Activated T-helper 2 cell treated with anti-CD3 and anti-CD28 coated beads, Interferon-gamma antibody, Interleukin-2, Interleukin-4, amounts not matched to agents 10 μg/mL and 5 μg/mL and 100 μg/mL, durations not matched to agents 14 hours and 24 hours and 36 hours (primary cell): ENCODE measurements at regions not wholly inside any gene's neighbourhood (a gene's known extent, or its start where the extent isn't known, plus 50 kb on each side); places are given as distances from the start of the nearest gene placed in this dataset.

Experiments
- DNase-seq: peaks from one replicate; pipeline ENCODE4 v3.0.0; 2021; ENCODE audit warnings: low spot score
- H3K27ac Mint-ChIP-seq: one replicate; pipeline ENCODE4 v1.8.0; 2021; ENCODE audit warnings: mixed read lengths
- H3K27me3 Mint-ChIP-seq: one replicate; pipeline ENCODE4 v1.8.0; 2021; ENCODE audit warnings: low read depth, mixed read lengths
- H3K36me3 Mint-ChIP-seq: one replicate; pipeline ENCODE4 v1.8.0; 2021; ENCODE audit warnings: low read depth, mixed read lengths
- H3K4me1 Mint-ChIP-seq: one replicate; pipeline ENCODE4 v1.8.0; 2021; ENCODE audit warnings: low read depth, mixed read lengths
- H3K4me3 Mint-ChIP-seq: one replicate; pipeline ENCODE4 v1.8.0; 2021; ENCODE audit warnings: low read depth, mild to moderate bottlenecking, moderate library complexity, mixed read lengths
- H3K9me3 Mint-ChIP-seq: one replicate; pipeline ENCODE4 v1.8.0; 2021; ENCODE audit warnings: mixed read lengths
- intact Hi-C: fragments of 100-400 bp; cut with micrococcal nuclease; formaldehyde crosslinking; loops from one replicate; pipeline ENCODE4 v1.15.1; 2023

DNA sequence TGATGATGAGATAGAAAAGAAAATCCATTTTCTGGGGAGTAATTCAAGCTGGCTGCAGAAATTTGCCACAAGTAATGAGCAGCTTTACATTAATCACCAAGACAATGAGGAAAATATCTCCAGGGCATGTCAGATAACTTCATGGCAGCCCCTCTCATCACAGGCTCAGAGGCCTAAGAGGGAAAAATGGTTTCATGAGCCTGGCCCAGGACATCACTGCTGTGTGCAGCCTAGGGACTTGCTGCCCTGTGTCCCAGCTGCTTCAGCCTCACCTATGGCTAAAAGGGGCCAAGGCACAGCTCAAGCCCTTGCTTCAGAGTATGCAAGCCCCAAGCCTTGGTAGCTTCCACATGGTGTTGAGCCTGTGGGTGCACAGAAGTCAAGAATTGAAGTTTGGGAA lies 161.7 kb downstream of the OPA1 start:
- no peaks in the 10 kb centered on the region for H3K36me3 Mint-ChIP-seq

DNA sequence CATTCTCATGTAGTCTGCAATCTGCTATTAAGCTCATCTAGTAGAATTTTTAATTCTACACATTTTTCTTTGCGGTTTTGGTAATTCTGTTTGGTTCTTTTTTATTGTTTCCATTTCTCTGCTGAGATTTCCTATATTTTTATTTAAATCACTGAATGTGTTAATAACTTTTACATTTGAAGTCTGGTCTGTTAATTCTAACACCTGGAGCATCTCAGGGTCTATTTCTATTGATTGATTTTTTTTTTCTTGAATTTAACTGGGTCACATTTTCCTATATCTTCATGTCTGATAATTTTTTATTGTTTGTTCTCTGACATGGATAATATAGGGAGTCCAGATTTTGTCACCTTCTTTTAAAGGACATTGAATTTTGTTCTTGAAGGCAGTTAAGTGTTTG lies 163.5 kb downstream of the OPA1 start:
- no peaks in the 10 kb centered on the region for H3K36me3 Mint-ChIP-seq
- H3K4me3 Mint-ChIP-seq, result no peak overlapping the region
- no peak for DNase-seq
- intact Hi-C loops, result no loop called here
- peaks cover 30% of the 10 kb centered on the region for H3K27me3 Mint-ChIP-seq
- peaks cover 26% of the 10 kb centered on the region for H3K9me3 Mint-ChIP-seq
- H3K27ac Mint-ChIP-seq, result no peak overlapping the region
- peaks cover 3% of the 10 kb centered on the region for H3K4me1 Mint-ChIP-seq

More for the DNA sequence above, 161.7 kb downstream of the OPA1 start:
- H3K4me3 Mint-ChIP-seq, result no peak overlapping the region
- intact Hi-C loops, result no loop called here
- no peak for DNase-seq
- H3K27me3 Mint-ChIP-seq, result peaks cover 33% of the 10 kb centered on the region
- H3K27ac Mint-ChIP-seq, result no peak overlapping the region
- peaks cover 26% of the 10 kb centered on the region for H3K9me3 Mint-ChIP-seq
- peaks cover 3% of the 10 kb centered on the region for H3K4me1 Mint-ChIP-seq

DNA sequence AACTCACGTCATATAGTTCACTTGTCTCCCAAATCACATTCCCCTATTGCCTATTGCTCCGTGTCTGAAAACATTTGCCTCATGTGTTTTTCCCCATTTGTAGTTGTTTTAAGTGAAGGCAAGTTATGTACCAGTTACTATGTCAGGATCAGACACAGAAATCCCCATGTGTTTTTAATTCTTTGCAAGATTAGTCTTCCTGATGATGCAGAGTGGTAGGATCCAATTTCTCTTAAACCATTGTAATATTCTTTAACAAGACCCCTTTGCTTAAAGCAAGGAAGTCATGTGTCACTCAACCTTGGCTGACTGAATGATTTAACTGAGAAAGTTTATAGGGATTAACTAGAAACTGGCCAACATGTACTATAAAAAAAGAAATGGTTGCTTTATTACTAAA lies 164.4 kb downstream of the OPA1 start:
- intact Hi-C loops, result no loop called here
- Mint-ChIP-seq H3K27ac (no peak overlapping the region), H3K9me3 (peaks cover 26% of the 10 kb centered on the region), H3K4me1 (peaks cover 3% of the 10 kb centered on the region), H3K27me3 (peaks cover 24% of the 10 kb centered on the region), H3K36me3 (no peaks in the 10 kb centered on the region), H3K4me3 (no peak overlapping the region)
- no peak for DNase-seq

DNA sequence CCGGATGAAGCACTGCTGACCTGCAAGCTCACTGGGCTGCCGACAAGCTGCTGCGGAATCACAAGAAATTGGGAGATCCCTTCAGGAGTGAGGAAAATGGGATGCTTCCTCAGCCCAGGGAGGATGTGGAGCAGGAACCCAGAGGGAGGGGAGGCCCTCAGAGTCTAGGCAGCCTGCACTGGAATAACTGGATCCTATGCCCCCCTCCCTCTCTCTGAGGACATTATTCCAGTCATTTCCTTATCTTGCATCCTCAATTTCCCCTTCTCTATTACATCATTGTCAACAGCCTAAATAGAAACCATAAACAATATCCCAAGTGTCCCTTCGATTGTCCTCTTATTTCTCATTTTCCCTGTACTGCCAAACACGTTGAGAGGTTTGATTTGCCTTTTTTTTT lies 169.0 kb downstream of the OPA1 start:
- intact Hi-C loops, result no loop called here
- H3K36me3 Mint-ChIP-seq, result no peaks in the 10 kb centered on the region
- H3K27ac Mint-ChIP-seq, result no peak overlapping the region
- peaks cover 14% of the 10 kb centered on the region for H3K9me3 Mint-ChIP-seq
- no peaks in the 10 kb centered on the region for H3K4me1 Mint-ChIP-seq
- H3K4me3 Mint-ChIP-seq, result no peak overlapping the region
- DNase-seq, result no peak
- peaks cover 19% of the 10 kb centered on the region for H3K27me3 Mint-ChIP-seq

DNA sequence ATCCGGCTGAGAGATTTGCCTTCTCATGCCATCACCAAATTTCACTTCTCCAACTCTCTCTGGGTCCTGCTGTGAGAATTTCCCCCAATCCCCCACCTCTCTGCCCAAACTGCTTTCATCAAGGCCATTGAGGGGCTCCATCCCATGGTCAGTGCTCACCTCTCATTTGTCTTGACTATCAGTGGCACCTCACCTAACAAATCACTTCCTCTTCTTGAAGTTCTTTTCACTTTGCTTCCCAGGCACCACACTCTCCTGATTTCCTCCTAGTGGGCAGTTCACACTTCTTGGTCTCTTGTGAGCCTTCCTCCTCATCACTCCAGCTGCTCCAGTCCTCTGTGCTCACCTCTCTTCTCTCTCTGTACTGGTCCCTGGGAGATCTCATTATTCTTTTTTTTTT lies 169.6 kb downstream of the OPA1 start:
- no peaks in the 10 kb centered on the region for H3K36me3 Mint-ChIP-seq
- H3K4me3 Mint-ChIP-seq, result no peak overlapping the region
- no peak for DNase-seq
- peaks cover 9% of the 10 kb centered on the region for H3K9me3 Mint-ChIP-seq
- intact Hi-C loops, result no loop called here
- peaks cover 21% of the 10 kb centered on the region for H3K27me3 Mint-ChIP-seq
- no peak overlapping the region for H3K27ac Mint-ChIP-seq
- H3K4me1 Mint-ChIP-seq, result no peaks in the 10 kb centered on the region

DNA sequence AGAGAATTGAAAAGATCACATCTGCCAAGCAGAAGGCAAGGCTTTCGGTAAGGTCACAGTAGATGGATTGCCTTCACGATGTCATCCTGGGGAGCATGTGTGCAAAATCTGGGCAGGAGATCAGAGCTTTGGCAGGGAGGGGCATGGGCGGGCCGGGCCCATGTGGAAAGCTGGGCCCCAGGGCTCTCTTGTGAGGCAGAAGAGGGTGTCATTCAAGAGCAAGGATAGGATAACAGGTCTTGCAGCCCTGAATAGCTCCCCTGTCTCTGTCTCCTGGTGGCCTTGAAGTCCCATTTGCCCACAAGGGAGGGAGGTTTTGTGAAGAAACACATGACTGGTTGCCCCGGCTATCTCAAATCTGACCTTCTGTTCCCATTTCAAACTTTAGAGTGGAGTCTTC lies 172.0 kb downstream of the OPA1 start:
- H3K27me3 Mint-ChIP-seq, result peaks cover 19% of the 10 kb centered on the region
- no peaks in the 10 kb centered on the region for H3K36me3 Mint-ChIP-seq
- H3K4me1 Mint-ChIP-seq, result no peaks in the 10 kb centered on the region
- no peaks in the 10 kb centered on the region for H3K9me3 Mint-ChIP-seq
- no peak overlapping the region for H3K4me3 Mint-ChIP-seq
- no peak for DNase-seq
- no peak overlapping the region for H3K27ac Mint-ChIP-seq
- intact Hi-C loops, result no loop called here

DNA sequence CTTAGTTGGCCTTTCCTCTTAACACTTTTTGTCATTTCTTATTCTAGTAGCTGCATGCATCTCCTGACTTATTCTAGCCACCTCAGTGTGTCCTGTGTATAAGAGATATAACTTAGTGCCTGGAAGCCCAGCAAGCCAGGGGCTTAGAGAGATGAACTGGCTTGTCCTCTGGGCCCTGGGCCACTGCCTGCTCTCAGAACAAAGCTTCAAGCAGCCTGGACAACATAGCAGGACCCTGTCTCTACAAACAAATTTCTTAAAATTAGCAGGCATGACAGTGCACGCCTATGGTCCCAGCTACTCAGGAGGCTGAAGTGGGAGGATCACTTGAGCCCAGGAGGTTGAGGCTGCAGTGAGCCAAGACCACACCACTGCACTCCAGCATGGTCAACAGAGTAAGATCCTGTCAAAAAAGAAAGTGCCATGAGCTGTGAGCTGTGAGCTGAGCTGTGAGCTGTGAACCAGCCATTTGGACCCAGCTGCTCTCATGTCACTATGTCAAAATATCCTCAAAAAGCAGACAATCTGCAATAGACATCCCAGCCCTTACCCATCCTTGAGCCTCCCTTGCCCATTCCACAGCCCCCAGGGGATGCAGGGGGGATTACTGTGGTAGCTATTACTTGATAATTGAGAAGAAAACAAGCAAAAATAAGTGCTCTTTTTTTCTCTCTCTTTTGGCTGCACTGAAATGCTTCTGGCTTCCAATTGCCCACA lies 174.5 kb downstream of the OPA1 start:
- no peak for DNase-seq
- Mint-ChIP-seq H3K4me1 (no peaks in the 10 kb centered on the region), H3K4me3 (no peak overlapping the region), H3K36me3 (no peaks in the 10 kb centered on the region), H3K9me3 (no peaks in the 10 kb centered on the region), H3K27me3 (peaks cover 19% of the 10 kb centered on the region), H3K27ac (no peak overlapping the region)
- intact Hi-C loops, result no loop called here

DNA sequence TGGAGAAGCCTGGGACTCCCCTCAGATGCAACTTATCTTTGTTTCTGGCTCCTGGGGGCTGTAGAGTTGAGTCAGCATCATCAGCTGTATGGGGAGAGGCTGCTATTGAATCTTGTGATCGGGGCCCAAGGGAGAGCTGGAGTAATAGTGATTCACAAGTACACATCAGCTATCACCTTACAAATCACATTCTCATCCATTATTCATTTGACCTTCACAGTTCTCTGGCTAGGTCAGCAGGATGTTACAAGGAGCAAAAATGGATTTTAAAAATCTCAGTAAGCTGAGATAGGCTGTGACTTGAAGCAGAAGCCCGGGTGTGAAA lies 175.0 kb downstream of the OPA1 start:
- Mint-ChIP-seq H3K27me3 (peaks cover 19% of the 10 kb centered on the region), H3K36me3 (no peaks in the 10 kb centered on the region)

DNA sequence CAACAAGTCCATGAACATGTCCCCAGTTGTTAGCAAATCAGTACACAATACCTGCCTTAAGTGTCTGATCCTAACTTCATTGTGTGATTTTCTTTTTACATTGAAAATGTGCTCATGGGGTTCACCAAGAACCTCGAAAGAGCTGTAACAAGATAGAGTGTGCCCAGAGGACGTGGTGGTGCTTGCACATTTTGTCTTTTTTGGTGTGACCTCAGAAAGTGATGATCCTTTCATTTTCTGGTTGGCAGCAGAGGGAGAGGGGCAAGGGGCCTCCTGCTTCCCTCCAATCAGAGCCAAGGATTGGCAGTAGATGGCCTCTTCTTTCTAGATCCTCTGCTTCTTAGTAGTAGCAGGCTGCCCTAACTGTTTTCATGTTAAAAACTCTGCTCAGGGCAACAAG lies 176.4 kb downstream of the OPA1 start:
- H3K4me1 Mint-ChIP-seq, result no peaks in the 10 kb centered on the region
- H3K36me3 Mint-ChIP-seq, result no peaks in the 10 kb centered on the region
- H3K27ac Mint-ChIP-seq, result no peak overlapping the region
- intact Hi-C loops, result no loop called here
- H3K4me3 Mint-ChIP-seq, result no peak overlapping the region
- no peaks in the 10 kb centered on the region for H3K9me3 Mint-ChIP-seq
- H3K27me3 Mint-ChIP-seq, result peaks cover 13% of the 10 kb centered on the region
- DNase-seq, result no peak

More for the DNA sequence above, 175.0 kb downstream of the OPA1 start:
- no peaks in the 10 kb centered on the region for H3K9me3 Mint-ChIP-seq
- H3K27ac Mint-ChIP-seq, result no peak overlapping the region
- H3K4me1 Mint-ChIP-seq, result no peaks in the 10 kb centered on the region
- no peak overlapping the region for H3K4me3 Mint-ChIP-seq
- intact Hi-C loops, result no loop called here
- DNase-seq, result peak; percentile 1

DNA sequence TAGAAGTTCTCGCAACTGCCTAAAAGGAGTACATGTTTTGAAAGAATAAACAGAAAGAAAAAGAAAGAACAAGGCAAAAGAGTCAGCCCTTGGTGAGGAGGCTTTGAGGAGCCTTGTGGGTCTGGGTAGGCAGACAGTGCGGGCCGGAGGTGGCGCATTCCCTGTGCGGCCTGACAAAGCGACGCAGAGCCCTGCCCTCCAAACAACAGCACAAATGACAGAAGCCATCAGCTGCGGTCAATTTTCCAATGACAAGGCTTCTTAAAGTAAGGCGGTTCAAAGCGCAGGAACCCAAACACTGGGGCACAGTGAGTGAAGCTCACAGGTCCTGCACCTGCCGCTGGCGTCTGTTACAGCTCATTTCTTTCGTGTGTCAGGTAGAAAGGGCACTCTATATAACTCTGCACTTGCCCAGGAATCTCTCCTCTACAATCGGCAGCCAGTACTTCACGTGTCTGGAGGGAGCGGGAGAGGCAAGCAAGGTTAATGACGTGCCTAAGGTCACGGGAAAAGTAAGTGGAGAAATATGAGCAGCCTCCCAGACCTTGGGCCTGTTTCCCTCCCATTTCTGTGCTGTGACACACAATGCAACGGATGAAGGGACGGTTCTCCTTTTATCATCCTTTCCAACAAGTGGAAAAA lies 178.1 kb downstream of the OPA1 start:
- peaks cover 23% of the 10 kb centered on the region for H3K27me3 Mint-ChIP-seq
- H3K4me1 Mint-ChIP-seq, result peaks cover 2% of the 10 kb centered on the region
- intact Hi-C loops, result no loop called here
- H3K4me3 Mint-ChIP-seq, result no peak overlapping the region
- DNase-seq, result no peak
- H3K9me3 Mint-ChIP-seq, result no peaks in the 10 kb centered on the region
- no peak overlapping the region for H3K27ac Mint-ChIP-seq
- no peaks in the 10 kb centered on the region for H3K36me3 Mint-ChIP-seq

DNA sequence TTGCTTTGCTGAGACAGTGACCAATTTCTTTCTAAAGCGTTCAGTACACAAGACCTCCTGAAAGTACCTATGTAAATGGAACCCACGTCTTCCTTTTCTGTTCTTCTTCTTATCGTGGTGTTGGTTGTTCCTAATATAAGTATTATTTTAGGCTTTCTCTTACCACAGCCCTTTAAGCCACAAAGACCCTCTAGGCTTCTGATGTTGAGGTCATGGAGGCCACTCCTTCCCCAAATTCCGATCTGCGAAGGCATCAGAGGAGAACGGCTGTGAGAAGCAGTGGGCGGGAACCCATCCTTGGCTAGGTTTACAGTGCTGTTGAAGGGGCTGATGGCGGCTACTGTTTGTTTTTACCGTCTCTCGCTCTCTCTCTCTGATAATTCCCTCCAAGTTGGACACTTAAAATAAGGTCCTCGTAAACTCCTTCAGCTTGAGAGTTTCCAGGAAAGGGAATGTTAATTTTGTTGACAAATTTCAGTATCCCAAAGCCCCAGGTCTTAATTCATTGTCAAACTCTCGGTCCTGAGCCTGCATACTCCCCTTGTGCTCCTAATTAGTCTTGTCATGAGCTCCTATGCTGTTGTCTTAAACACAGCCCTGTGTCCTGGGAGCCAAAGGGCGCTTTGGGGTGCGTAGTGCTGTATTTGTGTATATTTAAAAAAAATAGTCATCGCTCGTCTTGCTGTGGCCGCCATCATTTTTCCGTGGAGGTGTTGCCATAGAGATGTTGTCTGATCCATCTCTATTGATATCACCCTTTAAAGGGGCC lies 178.8 kb downstream of the OPA1 start:
- Mint-ChIP-seq H3K36me3 (no peaks in the 10 kb centered on the region), H3K4me3 (no peak overlapping the region), H3K27me3 (peaks cover 25% of the 10 kb centered on the region), H3K9me3 (no peaks in the 10 kb centered on the region), H3K27ac (no peak overlapping the region), H3K4me1 (peaks cover 9% of the 10 kb centered on the region)
- no peak for DNase-seq
- intact Hi-C loops, result no loop called here

DNA sequence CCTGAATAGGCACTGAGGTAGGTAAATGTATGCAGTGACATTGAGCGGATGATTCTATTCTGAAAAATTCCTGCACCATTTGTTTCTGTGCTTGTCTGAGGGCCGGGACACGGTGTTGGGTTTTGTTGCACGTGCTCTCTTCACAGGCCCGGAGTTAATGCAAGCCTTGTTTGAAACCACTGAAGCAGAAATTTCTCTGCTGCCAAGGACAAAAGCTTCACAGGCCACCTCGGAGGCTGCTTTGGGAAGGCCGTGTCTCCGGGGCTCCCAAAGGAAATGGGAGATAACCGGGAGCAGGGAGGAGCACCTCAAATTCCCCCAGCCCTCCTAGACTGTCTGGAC lies 179.4 kb downstream of the OPA1 start:
- no peak for DNase-seq
- H3K9me3 Mint-ChIP-seq, result no peaks in the 10 kb centered on the region
- no peak overlapping the region for H3K4me3 Mint-ChIP-seq
- intact Hi-C loops, result no loop called here
- H3K36me3 Mint-ChIP-seq, result no peaks in the 10 kb centered on the region
- H3K27ac Mint-ChIP-seq, result no peak overlapping the region
- H3K4me1 Mint-ChIP-seq, result peaks cover 9% of the 10 kb centered on the region
- H3K27me3 Mint-ChIP-seq, result peaks cover 22% of the 10 kb centered on the region
